SK-N-MC (cell line): ENCODE measurements at regions not wholly inside any gene's neighbourhood (a gene's known extent, or its start where the extent isn't known, plus 50 kb on each side); places are given as distances from the start of the nearest gene placed in this dataset.

Experiments used
- EZH2 ChIP-seq: fragments of 200-600 bp; sonication (generic); IDR thresholded peaks from one replicate; pipeline ENCODE4 v1.6.1; 2017; ENCODE audit warnings: antibody characterized with exemption
- FOXP2 ChIP-seq: optimal IDR thresholded peaks from 2 replicates; pipeline ENCODE3; 2011; ENCODE audit warnings: mild to moderate bottlenecking, moderate library complexity; ENCODE audit not compliant: insufficient read depth; ENCODE audit errors: extremely low read length, control extremely low read depth
- POLR2AphosphoS5 ChIP-seq: IDR thresholded peaks from 2 replicates; pipeline ENCODE4 v1.6.1; 2012; ENCODE audit warnings: mild to moderate bottlenecking, low read depth, low read length, borderline replicate concordance

- TF ChIP-seq POLR2AphosphoS5 (no peak), EZH2 (no peak), FOXP2 (no peak)
Observed at GRCh38 chr3:98709441-98709840, 53.7 kb upstream of the ST3GAL6 start.
